GM18870 (cell line): ENCODE measurements at regions not wholly inside any gene's neighbourhood (a gene's known extent, or its start where the extent isn't known, plus 50 kb on each side); places are given as distances from the start of the nearest gene placed in this dataset.

Experiments used
- ATAC-seq: cut with Tn5 transposase; IDR thresholded peaks from one replicate; pipeline ENCODE4 v1.9.1; 2021; ENCODE audit warnings: moderate library complexity; ENCODE audit not compliant: unreplicated experiment

- ATAC-seq: no peak
Measured at GRCh38 chr10:33820531-33820930, 486.1 kb upstream of the NRP1 start.

GRCh38 chr10:33819206-33819605 is 484.7 kb upstream of the NRP1 start:
- ATAC-seq: no peak

GRCh38 chr10:33818343-33818742 is 483.9 kb upstream of the NRP1 start:
- no peak for ATAC-seq

GRCh38 chr10:33817605-33818004 is 483.1 kb upstream of the NRP1 start:
- no peak for ATAC-seq

- ATAC-seq: no peak
Measured at GRCh38 chr10:33815776-33816175, 481.3 kb upstream of the NRP1 start.

GRCh38 chr10:33813871-33814270 is 479.4 kb upstream of the NRP1 start:
- ATAC-seq: no peak

GRCh38 chr10:33813415-33813814 is 478.9 kb upstream of the NRP1 start:
- no peak for ATAC-seq

GRCh38 chr10:33812586-33812985 is 478.1 kb upstream of the NRP1 start:
- ATAC-seq: no peak

- no peak for ATAC-seq
Measured at GRCh38 chr10:33810986-33811385, 476.5 kb upstream of the NRP1 start.

GRCh38 chr10:33809732-33810131 is 475.3 kb upstream of the NRP1 start:
- no peak for ATAC-seq

GRCh38 chr10:33808475-33808874 is 474.0 kb upstream of the NRP1 start:
- no peak for ATAC-seq

GRCh38 chr10:33807531-33808359 is 473.3 kb upstream of the NRP1 start:
- ATAC-seq: no peak

GRCh38 chr10:33805831-33806230 is 471.4 kb upstream of the NRP1 start:
- ATAC-seq: no peak

- no peak for ATAC-seq
Measured at GRCh38 chr10:33804584-33804983, 470.1 kb upstream of the NRP1 start.

- ATAC-seq: no peak
Measured at GRCh38 chr10:33803248-33803647, 468.8 kb upstream of the NRP1 start.

- no peak for ATAC-seq
Measured at GRCh38 chr10:33802566-33802965, 468.1 kb upstream of the NRP1 start.

- no peak for ATAC-seq
Measured at GRCh38 chr10:33801705-33802104, 467.2 kb upstream of the NRP1 start.

- ATAC-seq: no peak
Measured at GRCh38 chr10:33800986-33801385, 466.5 kb upstream of the NRP1 start.

- ATAC-seq: no peak
Measured at GRCh38 chr10:33800545-33800944, 466.1 kb upstream of the NRP1 start.

- ATAC-seq: no peak
Measured at GRCh38 chr10:33799944-33800323, 465.5 kb upstream of the NRP1 start.

- ATAC-seq: no peak
Measured at GRCh38 chr10:33799281-33799943, 464.9 kb upstream of the NRP1 start.

- ATAC-seq: no peak
Measured at GRCh38 chr10:33798754-33799153, 464.3 kb upstream of the NRP1 start.

- ATAC-seq: no peak
Measured at GRCh38 chr10:33796680-33797079, 462.2 kb upstream of the NRP1 start.
